Neural progenitor cell (in vitro differentiated cells): ENCODE measurements at regions not wholly inside any gene's neighbourhood (a gene's known extent, or its start where the extent isn't known, plus 50 kb on each side); places are given as distances from the start of the nearest gene placed in this dataset.

Experiments
- EZH2 ChIP-seq: fragments of 200-600 bp; sonication (generic); IDR thresholded peaks from 2 replicates; pipeline ENCODE4 v1.6.1; 2017; ENCODE audit warnings: antibody characterized with exemption, mild to moderate bottlenecking, moderate library complexity
- EZH2phosphoT487 ChIP-seq: fragments of 200-600 bp; sonication (generic); IDR thresholded peaks from 2 replicates; pipeline ENCODE4 v1.6.1; 2017; ENCODE audit warnings: antibody characterized with exemption
- TF ChIP-seq, protein P1 (sequence below): fragments of 200-600 bp; sonication (generic); IDR thresholded peaks from 2 replicates; pipeline ENCODE4 v1.5.1; 2017; ENCODE audit warnings: antibody characterized with exemption, mild to moderate bottlenecking

DNA sequence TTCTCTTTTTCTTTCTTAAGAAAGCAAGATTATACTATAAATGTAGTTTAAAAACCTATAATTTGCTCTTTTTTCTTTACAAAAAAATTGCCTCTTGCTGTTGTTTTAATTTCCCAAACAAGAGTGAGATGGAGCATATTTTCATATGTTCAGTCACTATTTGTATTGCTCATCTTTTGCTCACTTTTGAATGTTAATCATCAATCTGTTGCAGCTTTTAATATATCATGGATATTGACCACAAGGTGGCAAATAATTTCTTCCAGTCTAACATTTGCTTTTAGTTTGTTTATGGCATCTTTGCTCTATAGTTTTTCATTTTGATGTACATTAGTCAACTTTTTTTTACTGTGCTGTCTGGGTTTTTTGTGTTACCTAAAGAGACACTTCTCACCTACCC is 112.6 kb upstream of the THRB start:
- TF ChIP-seq EZH2 (no peak), EZH2phosphoT487 (no peak)
- TF ChIP-seq, protein P1, sequence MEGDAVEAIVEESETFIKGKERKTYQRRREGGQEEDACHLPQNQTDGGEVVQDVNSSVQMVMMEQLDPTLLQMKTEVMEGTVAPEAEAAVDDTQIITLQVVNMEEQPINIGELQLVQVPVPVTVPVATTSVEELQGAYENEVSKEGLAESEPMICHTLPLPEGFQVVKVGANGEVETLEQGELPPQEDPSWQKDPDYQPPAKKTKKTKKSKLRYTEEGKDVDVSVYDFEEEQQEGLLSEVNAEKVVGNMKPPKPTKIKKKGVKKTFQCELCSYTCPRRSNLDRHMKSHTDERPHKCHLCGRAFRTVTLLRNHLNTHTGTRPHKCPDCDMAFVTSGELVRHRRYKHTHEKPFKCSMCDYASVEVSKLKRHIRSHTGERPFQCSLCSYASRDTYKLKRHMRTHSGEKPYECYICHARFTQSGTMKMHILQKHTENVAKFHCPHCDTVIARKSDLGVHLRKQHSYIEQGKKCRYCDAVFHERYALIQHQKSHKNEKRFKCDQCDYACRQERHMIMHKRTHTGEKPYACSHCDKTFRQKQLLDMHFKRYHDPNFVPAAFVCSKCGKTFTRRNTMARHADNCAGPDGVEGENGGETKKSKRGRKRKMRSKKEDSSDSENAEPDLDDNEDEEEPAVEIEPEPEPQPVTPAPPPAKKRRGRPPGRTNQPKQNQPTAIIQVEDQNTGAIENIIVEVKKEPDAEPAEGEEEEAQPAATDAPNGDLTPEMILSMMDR = no peak
